Activated gamma-delta T cell treated with Interleukin-2 at 50 U/mL for 16 hours (primary cell): ENCODE measurements at regions not wholly inside any gene's neighbourhood (a gene's known extent, or its start where the extent isn't known, plus 50 kb on each side); places are given as distances from the start of the nearest gene placed in this dataset.
A peak's percentile ranks its signal among the peaks of the same experiment; 100 is the strongest.

Source experiments
- DNase-seq: peaks from one replicate; pipeline ENCODE4 v3.0.0-alpha.2; 2020

DNA sequence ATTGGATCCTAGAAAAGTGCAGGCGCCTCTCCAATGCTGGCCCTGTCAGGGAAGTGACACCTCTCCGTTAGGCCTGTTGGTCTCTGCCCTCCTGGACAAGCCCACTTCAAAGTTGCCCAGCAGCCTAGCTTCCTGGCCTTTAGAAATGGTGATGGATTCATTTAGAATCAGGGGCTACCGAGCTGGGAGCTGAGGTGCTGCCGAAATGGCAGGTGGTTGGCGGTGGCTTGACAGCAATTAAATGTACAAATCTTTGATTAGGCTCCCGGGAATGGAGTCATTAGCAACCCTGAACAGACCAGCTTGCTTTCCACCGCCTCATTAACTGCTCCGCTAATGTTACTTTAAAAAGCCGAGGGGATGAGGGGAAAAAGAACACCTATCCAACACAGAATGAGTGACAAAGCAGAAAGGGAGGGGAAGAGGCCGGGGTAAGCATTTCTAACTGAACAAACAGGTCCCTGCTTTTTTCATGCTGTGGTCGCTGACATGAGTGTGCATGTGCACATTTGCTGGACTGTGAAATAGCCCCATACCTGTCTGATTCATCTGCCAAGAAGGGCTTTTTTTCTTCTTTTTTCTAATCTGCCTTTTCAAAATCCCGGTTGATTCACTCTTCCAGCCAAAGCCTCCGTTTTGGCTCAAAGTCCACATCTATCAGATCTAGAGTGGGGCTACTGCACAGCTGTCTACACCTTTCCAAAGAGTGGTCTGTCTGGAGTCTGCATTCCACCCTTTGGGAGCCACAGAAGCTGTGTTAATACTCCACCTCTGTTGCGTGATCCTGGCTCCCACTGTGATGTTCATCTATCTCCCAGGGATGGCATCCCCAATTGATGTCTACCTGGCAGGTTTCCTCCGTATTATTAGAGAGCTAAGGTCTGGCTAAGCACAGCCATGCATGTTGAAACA is 431.9 kb downstream of the COG6 start:
- no peak for DNase-seq

DNA sequence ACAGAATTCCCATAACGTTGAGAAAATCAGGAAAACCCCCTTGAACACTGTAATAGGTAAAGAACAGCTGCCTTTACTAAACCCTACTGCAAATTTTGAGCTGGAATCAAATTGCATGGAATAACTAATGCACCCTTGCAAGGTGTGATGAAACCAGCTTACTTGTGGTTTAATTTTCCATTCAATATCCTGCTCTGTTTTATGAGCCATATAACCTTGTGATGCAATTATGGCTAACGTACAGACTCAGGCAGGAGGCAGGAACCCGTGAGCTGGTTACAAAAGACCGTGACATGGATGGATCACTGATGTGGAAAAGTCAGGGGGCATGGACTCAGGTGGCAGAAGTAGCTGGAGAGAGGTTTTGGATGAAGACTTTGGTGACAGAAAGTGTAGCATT is 438.6 kb downstream of the COG6 start:
- no peak for DNase-seq

DNA sequence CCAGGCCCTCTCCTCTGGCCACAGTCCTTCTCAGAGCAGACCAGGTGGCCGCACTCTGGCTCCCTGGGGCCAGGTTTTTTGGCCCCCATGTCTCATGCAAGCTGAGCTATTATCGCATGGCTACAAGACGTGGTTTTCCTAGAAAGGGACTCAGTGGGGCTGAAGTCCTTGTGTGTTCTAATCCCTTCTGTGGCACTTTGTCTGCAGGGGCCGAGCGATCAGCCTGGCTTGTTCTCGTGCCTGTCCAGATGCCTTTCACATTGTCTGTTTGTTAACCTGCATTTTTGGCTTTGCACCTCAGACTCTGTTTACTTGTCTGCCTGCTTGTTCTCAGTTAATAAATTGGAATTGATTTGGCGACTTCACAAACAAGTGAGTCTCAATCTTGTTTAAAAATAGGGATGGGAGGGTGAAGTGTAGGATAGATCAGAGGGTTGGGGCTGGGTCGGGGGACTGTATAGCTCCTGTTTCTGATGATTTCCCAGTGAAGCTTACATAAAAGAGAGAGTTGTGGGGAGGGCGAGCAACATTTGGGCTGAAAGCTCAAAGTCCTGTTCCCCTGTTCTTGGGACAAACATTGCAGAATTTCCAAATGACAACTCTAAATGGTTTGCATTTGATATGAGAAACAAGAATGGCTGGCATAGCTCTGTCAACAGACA is 440.4 kb downstream of the COG6 start:
- DNase-seq: no peak

DNA sequence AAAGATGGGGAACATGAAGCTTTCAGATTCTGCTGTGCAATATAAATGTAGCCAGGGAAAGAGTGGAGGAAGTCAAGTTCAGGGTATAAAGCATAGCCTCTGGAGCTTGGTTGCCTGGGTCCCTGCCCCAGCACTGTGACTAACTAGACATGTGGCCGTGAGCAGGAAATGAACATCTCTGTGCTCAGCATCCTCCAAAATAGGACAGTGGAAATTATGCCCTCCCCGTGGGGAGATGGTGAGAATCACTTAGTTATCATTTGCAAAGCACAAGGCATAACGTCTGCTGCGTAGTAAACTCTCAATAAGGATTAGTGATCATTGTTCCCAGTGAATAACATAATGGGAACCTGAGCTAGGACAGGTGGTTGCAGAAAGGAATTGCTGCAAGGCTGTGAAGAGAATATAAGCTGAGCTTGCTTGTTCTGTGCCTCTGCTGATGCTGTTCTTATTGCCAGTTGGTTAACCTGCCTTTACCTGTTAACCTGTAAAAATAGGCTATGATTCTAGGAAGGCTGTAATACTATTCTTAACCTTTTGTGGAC is 441.0 kb downstream of the COG6 start:
- DNase-seq: peak; percentile 28

DNA sequence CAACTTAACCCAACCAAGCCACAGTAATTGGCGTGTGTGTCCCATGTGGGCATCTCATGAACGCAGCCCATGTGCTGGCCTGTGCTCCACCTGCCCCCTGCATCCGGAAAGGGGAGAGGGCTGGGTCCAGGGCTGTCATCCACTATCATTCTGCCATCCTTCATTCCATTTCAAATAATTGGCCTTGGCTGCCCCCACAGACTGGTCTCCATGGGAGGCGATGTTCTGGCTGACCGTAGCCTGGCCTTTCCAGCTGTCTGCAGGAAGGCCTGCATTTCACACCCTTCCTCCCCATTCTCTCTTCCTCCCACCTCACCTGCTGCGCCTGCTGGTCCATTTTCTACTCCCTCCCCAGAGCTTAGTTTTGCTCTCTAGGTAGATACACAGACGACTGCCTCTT is 442.8 kb downstream of the COG6 start:
- DNase-seq: no peak

DNA sequence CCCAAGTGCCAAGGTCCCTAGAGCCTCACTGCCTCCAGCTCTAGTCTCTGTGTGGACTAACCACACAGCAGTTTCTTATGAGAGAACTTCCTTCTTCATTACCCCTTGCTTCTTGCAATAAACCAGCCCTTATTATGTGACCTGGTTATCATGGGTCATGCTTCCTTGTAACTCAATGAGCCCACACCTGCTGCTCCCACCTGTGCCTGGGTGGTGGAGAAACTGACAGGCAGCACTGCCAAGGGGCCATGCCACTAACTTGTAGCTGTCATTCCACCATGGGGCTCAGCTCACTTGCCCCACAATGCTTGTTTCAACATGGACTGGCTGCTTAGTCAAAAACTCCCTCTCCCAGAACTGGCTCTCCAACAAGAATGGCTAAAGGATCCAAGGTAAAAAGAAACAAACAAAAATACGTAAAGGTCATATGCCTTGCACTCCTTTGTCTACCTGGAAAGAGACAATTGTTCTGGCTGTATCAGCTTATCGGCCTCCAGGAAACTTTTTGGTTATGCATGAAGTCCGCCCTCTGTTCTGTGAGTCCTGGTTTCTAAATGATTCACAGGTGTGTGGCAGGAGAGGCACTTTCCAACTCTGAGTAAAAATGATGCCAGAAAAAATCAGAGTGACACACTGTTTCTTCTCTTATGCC is 446.4 kb downstream of the COG6 start:
- DNase-seq: no peak

DNA sequence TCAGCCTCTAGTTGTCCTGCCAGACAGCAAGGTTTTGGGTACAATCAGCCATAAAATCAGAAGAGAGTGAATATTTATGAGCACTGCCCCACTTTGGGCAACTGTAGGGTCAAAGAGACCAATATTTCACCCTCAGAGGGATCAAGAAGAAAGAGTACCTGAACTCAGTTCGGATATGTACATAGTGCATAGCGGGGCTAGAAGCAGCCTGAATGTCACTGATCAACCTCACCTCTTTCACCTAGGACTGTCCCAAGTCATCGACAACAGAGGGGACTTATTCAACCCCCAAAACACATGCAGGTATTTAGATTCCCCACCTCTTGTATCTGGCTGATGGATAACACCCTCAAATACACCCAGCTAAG is 446.9 kb downstream of the COG6 start:
- no peak for DNase-seq

DNA sequence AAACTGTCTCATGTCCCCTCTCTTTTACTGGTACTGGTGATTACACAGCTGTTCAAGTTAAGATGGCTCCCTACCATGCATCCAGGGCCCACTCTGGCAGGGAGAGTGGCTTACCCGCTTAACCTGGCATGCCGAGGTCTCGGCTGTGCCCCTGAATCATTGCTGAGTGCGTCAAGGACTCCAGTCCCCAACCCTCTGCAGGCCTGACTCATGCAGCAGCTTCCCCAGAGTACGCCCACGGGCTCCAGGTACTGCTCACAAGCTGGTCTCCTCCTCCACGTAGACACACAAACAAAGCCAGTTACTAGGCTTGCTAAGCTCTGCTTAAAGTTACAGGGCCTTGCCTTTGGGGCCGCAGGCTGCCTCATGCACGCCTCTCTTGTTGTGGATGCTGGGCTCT is 447.4 kb downstream of the COG6 start:
- no peak for DNase-seq

DNA sequence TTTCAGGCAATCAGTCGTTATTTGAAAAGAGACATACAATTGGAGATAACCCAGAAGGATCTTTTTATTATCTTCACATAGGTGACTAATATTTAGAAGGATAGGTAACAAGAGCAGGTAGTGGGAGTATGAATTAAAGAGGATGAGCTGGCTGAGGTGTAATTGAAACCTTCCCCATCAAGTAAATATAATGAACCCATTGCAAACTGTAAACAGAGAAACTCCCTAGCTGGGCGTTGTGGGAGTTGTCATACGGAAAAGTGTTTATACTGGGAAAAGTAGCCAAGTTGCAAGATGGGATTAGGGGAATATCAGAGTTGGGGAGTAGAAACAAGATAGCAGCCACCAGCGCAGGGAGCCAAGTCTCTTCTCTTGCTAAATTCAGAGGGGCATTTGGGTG is 448.4 kb downstream of the COG6 start:
- DNase-seq: no peak

DNA sequence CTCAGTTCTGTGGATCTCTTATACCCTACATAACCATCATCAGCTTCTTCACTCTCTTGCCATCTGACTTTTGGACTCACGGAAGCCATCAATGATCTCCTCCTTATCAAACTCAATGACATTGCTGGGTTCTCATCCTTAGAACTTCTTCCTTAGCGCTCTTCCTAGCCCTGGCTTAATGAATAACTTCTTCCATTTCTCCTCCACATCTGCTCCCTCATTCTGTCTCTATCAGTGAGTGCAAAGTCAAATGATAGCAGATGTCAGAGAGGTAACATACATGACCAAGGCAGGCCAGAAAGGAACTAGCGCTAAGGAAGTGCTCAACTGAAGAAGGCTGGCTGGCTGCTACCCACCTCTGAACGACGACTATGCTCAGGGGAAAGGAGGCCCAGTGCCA is 449.8 kb downstream of the COG6 start:
- no peak for DNase-seq

DNA sequence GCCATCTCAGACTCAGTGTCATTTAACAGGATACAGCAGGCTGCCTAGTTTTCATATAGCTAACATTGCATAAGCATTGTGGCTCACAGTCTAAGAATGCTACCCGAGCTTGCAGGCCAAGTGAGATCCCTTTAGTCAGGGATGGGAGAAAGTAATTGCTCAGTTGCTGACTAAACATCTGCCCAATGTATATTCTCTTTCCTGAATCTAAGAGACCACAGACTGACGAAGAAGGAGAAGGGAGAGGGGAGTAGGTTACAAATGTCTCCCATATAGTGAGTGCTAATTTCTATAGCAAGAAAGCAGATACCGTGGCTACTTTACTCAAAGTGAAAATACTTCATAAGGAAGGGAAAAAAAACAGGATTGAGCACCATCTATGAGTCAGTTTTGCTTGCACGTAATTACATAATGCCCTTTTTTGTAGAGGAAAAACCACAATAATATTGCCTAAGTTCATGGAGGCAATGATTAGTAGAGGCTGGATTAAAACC is 453.9 kb downstream of the COG6 start:
- no peak for DNase-seq

DNA sequence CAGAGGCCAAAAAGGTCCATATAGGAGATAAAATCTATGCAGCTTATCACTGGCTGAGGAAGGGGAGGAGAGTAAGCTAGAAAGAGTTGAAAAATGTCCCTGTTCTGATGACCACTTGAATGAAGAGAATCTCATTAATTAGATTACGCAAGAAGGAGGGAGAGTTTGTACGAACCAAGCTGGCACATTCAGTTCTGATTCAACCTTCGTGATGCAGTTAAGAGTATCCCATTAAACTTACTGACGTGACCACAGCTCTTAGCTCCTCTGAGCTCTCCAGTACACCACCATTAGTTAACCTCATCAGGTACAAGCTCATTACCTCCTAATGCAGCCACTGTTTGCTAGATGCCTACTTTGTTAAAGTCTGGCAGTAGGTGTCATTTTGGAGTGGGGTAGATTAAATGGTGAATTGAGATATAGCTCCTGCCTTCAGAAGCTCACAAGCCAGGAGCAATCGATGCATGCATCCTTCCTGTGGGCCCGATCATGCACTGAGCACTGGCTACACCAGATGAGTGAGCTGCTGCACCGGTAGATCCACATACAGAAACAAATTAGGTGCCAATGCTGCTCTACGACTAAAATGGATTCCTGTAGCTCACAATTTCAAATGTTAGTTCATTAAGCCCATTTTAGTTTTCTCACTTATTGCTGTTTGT is 458.3 kb downstream of the COG6 start:
- DNase-seq: no peak

DNA sequence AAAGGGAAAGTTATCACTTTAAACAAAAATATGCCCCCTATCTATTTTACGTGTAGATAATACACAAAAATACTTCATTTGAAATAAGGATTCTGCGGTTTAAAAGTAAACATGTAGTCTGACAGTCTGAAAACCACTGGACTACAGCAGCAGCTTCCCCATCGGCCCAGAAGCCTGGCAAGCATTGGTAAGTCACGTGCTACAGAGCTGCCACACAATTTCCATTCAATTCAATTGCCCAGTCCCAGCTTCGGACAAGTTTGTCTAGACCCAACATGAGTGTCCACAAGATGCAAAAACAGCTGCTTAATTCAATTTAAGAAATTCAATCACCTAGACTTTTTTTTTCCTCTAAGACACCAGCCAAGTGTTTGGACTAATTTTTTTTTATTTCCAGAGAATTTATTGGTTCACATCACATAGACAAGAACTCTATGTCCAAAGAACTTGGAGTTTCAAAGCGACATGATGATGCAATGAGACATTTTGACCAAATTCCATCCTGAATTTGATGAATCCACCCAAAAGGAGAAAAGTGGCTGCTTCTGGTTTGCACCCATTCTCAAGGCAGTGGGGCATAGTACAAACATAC is 458.9 kb downstream of the COG6 start:
- no peak for DNase-seq

DNA sequence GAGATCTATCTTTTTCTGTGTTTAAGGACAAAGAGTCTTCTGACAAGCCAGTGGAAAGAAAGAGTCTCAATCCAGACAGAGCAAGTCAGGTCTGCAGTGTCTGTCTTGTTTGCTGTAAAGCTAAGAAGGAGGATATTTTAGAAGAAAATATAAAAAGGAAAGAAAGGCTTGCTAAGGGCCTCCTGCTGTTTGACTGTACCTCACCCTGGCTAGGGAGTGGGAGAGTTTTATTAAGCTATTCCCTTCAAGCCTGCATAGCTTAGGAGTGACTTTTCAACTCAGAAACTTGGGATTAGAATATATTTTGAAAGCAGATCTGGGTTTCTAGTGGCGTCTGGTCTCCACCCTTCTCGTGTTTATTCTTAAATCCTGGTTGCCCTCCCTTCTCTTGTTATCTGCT is 460.0 kb downstream of the COG6 start:
- DNase-seq: no peak

DNA sequence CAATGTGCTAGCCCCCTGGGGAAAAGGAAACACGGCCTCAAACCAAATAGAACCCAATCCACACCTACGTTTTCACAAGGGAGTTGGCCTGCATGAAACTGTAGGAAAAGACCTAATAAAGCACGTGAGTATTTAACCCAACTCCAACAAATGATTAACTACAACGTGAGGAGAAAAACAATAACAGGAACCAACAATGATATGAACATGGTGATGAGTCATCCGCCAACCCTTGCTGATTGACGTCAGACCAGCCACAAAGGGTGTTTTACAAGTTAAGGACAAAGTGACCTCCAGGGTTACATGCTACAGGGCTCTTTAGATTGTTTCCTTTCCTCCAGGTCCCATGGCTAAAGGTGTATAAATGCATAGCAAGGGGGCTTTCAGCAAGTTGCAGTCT is 460.5 kb downstream of the COG6 start:
- peak; percentile 22 for DNase-seq

DNA sequence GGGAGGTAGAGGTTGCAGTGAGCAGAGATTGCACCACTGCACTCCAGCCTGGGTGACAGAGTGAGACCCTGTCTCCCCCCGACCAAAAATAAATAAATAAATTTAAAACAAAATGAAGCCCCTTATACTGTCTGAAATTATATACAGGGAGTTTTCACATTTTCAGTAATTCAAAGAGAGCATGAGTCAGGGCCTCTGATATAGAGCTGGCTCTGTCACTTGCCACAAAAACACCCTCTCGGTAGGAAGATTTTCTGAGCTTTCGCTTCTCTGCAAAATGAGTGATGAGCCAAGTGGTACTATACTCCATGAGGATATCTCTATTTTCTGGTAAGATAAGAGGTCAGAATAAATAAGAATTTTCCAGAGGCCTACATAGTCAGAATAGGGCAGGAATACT is 462.9 kb downstream of the COG6 start:
- no peak for DNase-seq

DNA sequence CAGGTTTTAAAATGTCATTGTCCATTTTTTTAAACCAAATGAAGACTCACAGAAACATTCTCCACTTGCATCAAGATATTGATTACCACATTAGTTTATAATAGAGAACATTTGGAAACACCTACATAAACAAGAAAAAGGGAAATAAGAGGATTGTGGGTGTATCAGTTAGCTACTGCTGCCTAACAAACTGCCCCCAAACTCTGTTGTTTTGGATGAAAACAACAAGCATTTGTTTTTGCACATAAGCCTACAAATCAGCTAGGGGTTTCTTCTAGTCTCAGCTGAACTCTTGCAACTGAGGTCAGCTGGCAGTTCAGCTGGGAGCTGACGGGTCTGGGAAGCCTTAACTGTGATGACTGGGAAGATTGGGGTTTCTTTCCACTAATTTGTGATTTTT is 464.4 kb downstream of the COG6 start:
- DNase-seq: no peak

DNA sequence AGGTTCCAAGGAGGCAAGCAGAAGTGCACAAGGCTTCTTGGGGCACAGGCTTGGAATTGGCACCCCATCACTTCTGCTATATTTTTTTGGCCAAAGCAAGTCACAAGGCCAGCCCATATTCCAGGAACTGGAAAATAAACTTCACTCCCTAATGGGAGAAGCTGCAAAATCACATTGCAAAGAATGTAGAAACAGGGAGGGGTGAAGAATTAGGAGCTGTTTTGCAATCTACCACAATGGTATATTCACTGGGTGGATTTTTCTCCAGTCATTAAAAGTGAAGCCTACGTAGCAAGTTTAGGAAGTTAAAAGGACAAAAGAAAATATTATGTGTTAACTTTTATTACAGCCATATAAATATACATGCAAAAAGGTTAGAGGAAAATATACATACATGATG is 464.8 kb downstream of the COG6 start:
- no peak for DNase-seq

DNA sequence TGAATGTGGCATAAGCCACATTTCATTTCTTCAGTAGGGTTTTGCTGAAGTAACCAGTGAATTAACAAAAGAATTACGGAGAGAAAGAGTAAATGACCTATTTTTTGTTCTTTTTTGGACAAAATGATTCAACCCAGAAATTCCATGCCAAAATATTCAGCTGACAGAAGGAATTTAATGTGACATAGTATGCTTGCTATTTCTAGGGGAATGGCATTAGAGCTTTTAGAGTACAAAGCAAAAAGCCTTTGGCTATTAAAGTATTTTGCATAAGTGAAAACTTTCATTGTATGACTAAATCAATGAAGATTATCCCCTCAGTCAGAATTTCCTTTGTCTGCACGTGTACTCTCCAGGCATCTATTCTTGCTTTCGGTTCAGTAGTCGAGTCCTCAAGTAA is 465.3 kb downstream of the COG6 start:
- no peak for DNase-seq

DNA sequence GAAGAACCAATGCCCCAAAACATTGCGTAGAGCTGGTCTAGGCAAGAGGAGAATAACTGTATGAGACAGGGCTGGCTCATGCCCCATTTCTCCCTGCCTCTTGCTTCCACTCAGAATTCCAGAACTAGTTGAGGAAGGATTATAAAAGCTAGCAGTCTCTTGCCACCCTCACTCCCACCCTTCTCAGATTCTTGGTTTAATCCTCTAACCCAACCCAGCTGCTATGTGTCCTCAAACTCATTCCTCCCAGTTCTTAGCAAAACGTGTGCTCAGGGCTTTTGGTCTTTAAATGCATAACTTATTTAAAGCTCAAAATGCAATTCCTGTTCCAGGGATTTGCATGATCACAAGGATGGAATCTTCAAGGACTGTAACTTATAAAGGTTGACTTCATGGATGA is 466.3 kb downstream of the COG6 start:
- DNase-seq: no peak

DNA sequence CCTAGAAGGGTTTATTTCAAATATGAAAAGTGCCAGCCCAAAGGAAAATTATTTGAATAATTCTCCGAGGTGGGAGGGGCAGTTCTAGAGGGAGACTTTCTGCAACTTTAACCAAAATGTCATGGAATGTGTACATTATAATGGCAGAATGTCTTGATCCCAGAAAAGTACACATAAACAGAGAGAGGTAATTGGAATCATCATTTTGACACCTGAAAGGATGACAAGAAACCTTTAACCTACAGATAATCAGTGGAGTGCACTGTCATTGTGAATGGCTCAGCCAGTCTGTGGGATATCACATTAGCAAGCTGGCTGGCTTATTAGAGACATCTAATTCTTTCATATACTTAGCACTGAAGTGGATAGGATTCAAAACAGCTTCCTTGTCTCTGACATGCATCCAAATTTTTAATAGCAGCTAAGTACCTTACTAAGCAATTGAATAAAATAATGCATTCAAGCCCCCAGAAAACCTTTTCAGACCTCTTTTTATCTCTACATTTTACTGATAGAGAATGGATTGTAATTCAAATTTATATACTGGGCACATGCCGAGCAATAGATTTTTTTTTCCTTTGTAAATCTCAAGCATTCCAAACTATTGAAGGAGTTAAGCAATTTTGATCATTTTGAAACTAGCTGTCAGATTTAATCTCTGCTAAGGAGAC is 468.6 kb downstream of the COG6 start:
- DNase-seq: no peak

DNA sequence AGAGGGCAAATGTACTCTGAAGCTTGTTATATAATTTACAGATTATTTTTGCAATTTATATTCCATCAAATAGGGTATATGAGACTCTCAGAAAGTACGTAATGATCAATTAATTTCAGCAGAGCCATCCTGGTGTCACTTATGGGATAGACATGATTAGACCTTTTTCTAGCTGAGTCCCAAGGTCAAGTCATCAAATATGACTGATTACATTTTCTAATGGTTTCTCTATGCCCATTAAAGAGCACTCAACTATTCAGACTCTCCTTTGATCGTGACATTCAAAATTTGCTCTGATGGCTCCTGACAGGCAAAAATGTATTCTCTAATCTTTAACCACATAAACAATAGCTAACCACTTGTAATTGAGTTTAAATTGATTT is 469.2 kb downstream of the COG6 start:
- no peak for DNase-seq
